ENCODE measurements at regions not wholly inside any gene's neighbourhood (a gene's known extent, or its start where the extent isn't known, plus 50 kb on each side); places are given as distances from the start of the nearest gene placed in this dataset.

- TF ChIP-seq CTCF (IDR thresholded peaks at IDR 0.05): no peak
- TF ChIP-seq ZFX (IDR thresholded peaks at IDR 0.05; ENCODE audit: borderline replicate concordance): no peak
These were observed 2129.8 kb downstream of the NCAM2 start for GRCh38 chr21:23127973-23128372.

All from 22Rv1 (cell line).